ENCODE measurements at regions not wholly inside any gene's neighbourhood (a gene's known extent, or its start where the extent isn't known, plus 50 kb on each side); places are given as distances from the start of the nearest gene placed in this dataset.
A peak's percentile ranks its signal among the peaks of the same experiment; 100 is the strongest.
"Not testable (repeated sequence)": the region's sequence is repeated elsewhere in the genome, so short reads cannot be mapped to it uniquely, and the experiment has no call there.

- DNase-seq, result no peak
These were observed 105.7 kb downstream of the LCA5 start for GRCh38 chr6:79431537-79431933.

GRCh38 chr6:79430913-79431536, 106.2 kb downstream of the LCA5 start:
- no peak for DNase-seq

GRCh38 chr6:79427721-79428120, 109.5 kb downstream of the LCA5 start:
- DNase-seq, result no peak

- DNase-seq, result no peak
These were observed 110.5 kb downstream of the LCA5 start for GRCh38 chr6:79426625-79427278.

GRCh38 chr6:79425589-79426311, 111.5 kb downstream of the LCA5 start:
- no peak for DNase-seq

GRCh38 chr6:79423216-79423615, 114.0 kb downstream of the LCA5 start:
- DNase-seq, result no peak

GRCh38 chr6:79422666-79423065, 114.6 kb downstream of the LCA5 start:
- DNase-seq, result no peak

GRCh38 chr6:79421707-79422484, 115.3 kb downstream of the LCA5 start:
- DNase-seq, result peak; percentile 91

- DNase-seq, result peak; percentile 64
These were observed 116.2 kb downstream of the LCA5 start for GRCh38 chr6:79421001-79421411.

GRCh38 chr6:79420054-79420453, 117.2 kb downstream of the LCA5 start:
- no peak for DNase-seq

- no peak for DNase-seq
These were observed 120.3 kb downstream of the LCA5 start for GRCh38 chr6:79416931-79417330.

GRCh38 chr6:79413562-79414002, 123.6 kb downstream of the LCA5 start:
- DNase-seq, result peak; percentile 68

GRCh38 chr6:79410806-79411205, 126.4 kb downstream of the LCA5 start:
- no peak for DNase-seq

GRCh38 chr6:79408256-79408974, 128.8 kb downstream of the LCA5 start:
- DNase-seq, result no peak

- DNase-seq, result no peak
These were observed 132.6 kb downstream of the LCA5 start for GRCh38 chr6:79404677-79405076.

GRCh38 chr6:79404261-79404660, 133.0 kb downstream of the LCA5 start:
- no peak for DNase-seq

- no peak for DNase-seq
These were observed 133.7 kb downstream of the LCA5 start for GRCh38 chr6:79403563-79403962.

GRCh38 chr6:79403086-79403485, 134.1 kb downstream of the LCA5 start:
- no peak for DNase-seq

- DNase-seq, result no peak
These were observed 137.7 kb downstream of the LCA5 start for GRCh38 chr6:79399499-79399898.

GRCh38 chr6:79398617-79399016, 138.6 kb downstream of the LCA5 start:
- not testable (repeated sequence) for DNase-seq

GRCh38 chr6:79396625-79397024, 140.6 kb downstream of the LCA5 start:
- no peak for DNase-seq

GRCh38 chr6:79394690-79395089, 142.5 kb downstream of the LCA5 start:
- no peak for DNase-seq

Measured in fibroblast of skin of back (primary cell).